H1 (cell line): ENCODE measurements at regions not wholly inside any gene's neighbourhood (a gene's known extent, or its start where the extent isn't known, plus 50 kb on each side); places are given as distances from the start of the nearest gene placed in this dataset.
"Not testable (repeated sequence)": the region's sequence is repeated elsewhere in the genome, so short reads cannot be mapped to it uniquely, and the experiment has no call there.

Experiments
- CTCF ChIA-PET: fragments of 300-600 bp; sonication (Branson Sonifier 250); formaldehyde crosslinking; loops from one replicate; lab custom pipeline; 2021; ENCODE audit not compliant: partially characterized antibody; lab: Charles Lee
- POLR2A ChIA-PET: fragments of 300-600 bp; sonication (Branson Sonifier 250); formaldehyde crosslinking; loops from one replicate; lab custom pipeline; 2021; ENCODE audit warnings: inconsistent platforms; ENCODE audit not compliant: partially characterized antibody; lab: Charles Lee
- DNase-seq, 2 experiments: peaks; one replicate each; pipeline versions ENCODE4 v3.0.0 to v3.0.0-alpha.2; 2010 to 2022; ENCODE audit warnings: low spot score in 2 of 2, low read depth in 1 of 2, mixed read lengths in 1 of 2
- FAIRE-seq: peaks from 2 replicates; lab custom pipeline; 2011; peaks lifted over from hg19 to GRCh38; lab: Jason Lieb, UNC
- H2AFZ ChIP-seq: 2 replicates; pipeline ENCODE4 v1.8.1; 2012; ENCODE audit warnings: low read length, inconsistent platforms
- H2AK5ac ChIP-seq: 2 replicates; pipeline ENCODE4 v1.6.1; 2013; ENCODE audit warnings: low read depth, low read length
- H2BK120ac ChIP-seq: replicated peaks from 2 replicates; pipeline ENCODE3; 2013; ENCODE audit warnings: low read depth, low read length, inconsistent platforms
- H2BK12ac ChIP-seq: 2 replicates; pipeline ENCODE4 v1.6.1; 2013; ENCODE audit warnings: low read depth, low read length
- H2BK15ac ChIP-seq: 2 replicates; pipeline ENCODE4 v1.6.1; 2013; ENCODE audit warnings: low read length
- H2BK20ac ChIP-seq: 2 replicates; pipeline ENCODE4 v1.6.1; 2013; ENCODE audit warnings: low read length
- H2BK5ac ChIP-seq: 2 replicates; pipeline ENCODE4 v1.6.1; 2013; ENCODE audit warnings: low read depth, low read length
- H3K14ac ChIP-seq: 2 replicates; pipeline ENCODE4 v1.6.1; 2013; ENCODE audit warnings: inconsistent platforms; ENCODE audit not compliant: insufficient read length
- H3K18ac ChIP-seq: 2 replicates; pipeline ENCODE4 v1.6.1; 2013; ENCODE audit warnings: low read length; ENCODE audit errors: extremely low read depth
- H3K23ac ChIP-seq: 2 replicates; pipeline ENCODE4 v1.6.1; 2013; ENCODE audit warnings: inconsistent platforms; ENCODE audit not compliant: insufficient read length
- H3K23me2 ChIP-seq: 2 replicates; pipeline ENCODE4 v1.6.1; 2013; ENCODE audit warnings: low read depth, low read length
- H3K27ac ChIP-seq: 2 replicates; pipeline ENCODE4 v1.6.1; 2011; ENCODE audit warnings: low read depth, low read length, inconsistent platforms
- H3K27me3 ChIP-seq, 4 experiments: replicated peaks in 1 of 4; 1 replicate in 1 of 4; 2 replicates in 3 of 4; pipeline versions ENCODE4 v1.6.1 to v1.8.1; 2011 to 2013; ENCODE audit warnings: low read length in 3 of 4, mild to moderate bottlenecking in 3 of 4, inconsistent platforms in 2 of 4, mixed read lengths in 2 of 4, moderate library complexity in 1 of 4; ENCODE audit not compliant: control insufficient read depth in 3 of 4, insufficient read depth in 3 of 4; ENCODE audit errors: extremely low read depth in 1 of 4
- H3K36me3 ChIP-seq, 4 experiments: 2 replicates each; pipeline versions ENCODE4 v1.6.1 to v1.8.1; 2011 to 2013; ENCODE audit warnings: mild to moderate bottlenecking in 4 of 4, low read length in 3 of 4, moderate library complexity in 2 of 4, control low read depth in 1 of 4, inconsistent platforms in 1 of 4; ENCODE audit not compliant: insufficient read depth in 4 of 4, control insufficient read depth in 2 of 4
- H3K4ac ChIP-seq: replicated peaks from 2 replicates; pipeline ENCODE3; 2013; ENCODE audit warnings: low read length, low read depth, mixed read lengths, inconsistent platforms; ENCODE audit not compliant: insufficient read length
- H3K4me1 ChIP-seq, 4 experiments: replicated peaks in 1 of 4; 1 replicate in 1 of 4; 2 replicates in 3 of 4; pipeline versions ENCODE4 v1.6.1 to v1.8.1; 2011 to 2013; ENCODE audit warnings: low read length in 3 of 4, inconsistent platforms in 2 of 4, mixed read lengths in 1 of 4; ENCODE audit not compliant: insufficient read depth in 4 of 4, control insufficient read depth in 3 of 4
- H3K4me2 ChIP-seq, 2 experiments: 2 replicates each; pipeline versions ENCODE4 v1.6.1 to v1.8.1; 2011 to 2013; ENCODE audit warnings: low read depth in 2 of 2, low read length in 2 of 2, control low read depth in 1 of 2, inconsistent platforms in 1 of 2, mild to moderate bottlenecking in 1 of 2; ENCODE audit not compliant: insufficient read depth in 1 of 2
- H3K4me3 ChIP-seq, 4 experiments: fragments of 200-600, 300-600 bp in 1 of 4; sonication (generic), shearing (Covaris generic), sonication (Bioruptor Twin) in 1 of 4; 2 replicates each; pipeline versions ENCODE4 v1.5.1 to v1.8.1; 2011 to 2016; ENCODE audit warnings: low read length in 4 of 4, low read depth in 3 of 4, control low read depth in 2 of 4, inconsistent platforms in 2 of 4, mild to moderate bottlenecking in 2 of 4, mixed read lengths in 1 of 4, moderate library complexity in 1 of 4; ENCODE audit not compliant: insufficient read depth in 2 of 4; ENCODE audit errors: extremely low read depth in 1 of 4
- H3K56ac ChIP-seq: replicated peaks from 2 replicates; pipeline ENCODE3; 2013; ENCODE audit warnings: low read depth, mild to moderate bottlenecking, mixed read lengths, low read length, inconsistent platforms; ENCODE audit not compliant: insufficient read length
- H3K79me1 ChIP-seq: 2 replicates; pipeline ENCODE4 v1.6.1; 2013; ENCODE audit warnings: low read depth, low read length, control low read depth
- H3K79me2 ChIP-seq, 2 experiments: 2 replicates each; pipeline versions ENCODE4 v1.6.1 to v1.8.1; 2012 to 2013; ENCODE audit warnings: low read length in 2 of 2, mild to moderate bottlenecking in 2 of 2, inconsistent platforms in 1 of 2; ENCODE audit not compliant: insufficient read depth in 2 of 2, control insufficient read depth in 1 of 2
- H3K9ac ChIP-seq, 4 experiments: replicated peaks in 1 of 4; 1 replicate in 1 of 4; 2 replicates in 3 of 4; pipeline versions ENCODE4 v1.6.1 to v1.8.1; 2011 to 2013; ENCODE audit warnings: low read depth in 3 of 4, low read length in 3 of 4, control low read depth in 2 of 4, mild to moderate bottlenecking in 2 of 4, moderate library complexity in 2 of 4, inconsistent platforms in 1 of 4; ENCODE audit errors: extremely low read depth in 1 of 4
- H3K9me3 ChIP-seq, 2 experiments: 2 replicates each; pipeline versions ENCODE4 v1.6.1 to v1.8.1; 2012 to 2013; ENCODE audit warnings: mild to moderate bottlenecking in 2 of 2, moderate library complexity in 2 of 2, control low read depth in 1 of 2, inconsistent platforms in 1 of 2, low read depth in 1 of 2, low read length in 1 of 2, mixed read lengths in 1 of 2; ENCODE audit not compliant: insufficient read depth in 2 of 2
- H4K20me1 ChIP-seq, 2 experiments: replicated peaks in 1 of 2; 2 replicates each; pipeline versions ENCODE3 to v1.8.1; 2011 to 2013; ENCODE audit warnings: inconsistent platforms in 2 of 2, low read length in 2 of 2, mild to moderate bottlenecking in 1 of 2; ENCODE audit not compliant: insufficient read depth in 2 of 2, control insufficient read depth in 1 of 2
- H4K5ac ChIP-seq: 2 replicates; pipeline ENCODE4 v1.6.1; 2013; ENCODE audit warnings: low read length, low read depth, mixed read lengths, inconsistent platforms; ENCODE audit not compliant: insufficient read length
- H4K8ac ChIP-seq: 2 replicates; pipeline ENCODE4 v1.8.0; 2013; ENCODE audit warnings: mild to moderate bottlenecking, moderate library complexity, low read length, inconsistent platforms; ENCODE audit not compliant: insufficient read depth; ENCODE audit errors: extremely low read depth
- H4K91ac ChIP-seq: replicated peaks from 2 replicates; pipeline ENCODE3; 2013; ENCODE audit warnings: low read length, mixed read lengths, inconsistent platforms; ENCODE audit not compliant: insufficient read length
- WGBS, 2 experiments: shearing (Covaris generic) in 1 of 2; methylation state at CpG; one replicate each; pipeline versions ENCODE4 v1.1.6 to v1.1.7; 2013 to 2015; ENCODE audit warnings: low lambda C conversion rate in 2 of 2, mixed read lengths in 2 of 2, inconsistent platforms in 1 of 2, low coverage in 1 of 2, missing lambda C conversion rate in 1 of 2; ENCODE audit not compliant: insufficient replicate concordance in 2 of 2, insufficient coverage in 1 of 2, insufficient read length in 1 of 2; ENCODE audit errors: extremely low coverage in 1 of 2, missing lambda C conversion rate in 1 of 2; 5-methylcytosine and 5-hydroxymethylcytosine counted together

DNA sequence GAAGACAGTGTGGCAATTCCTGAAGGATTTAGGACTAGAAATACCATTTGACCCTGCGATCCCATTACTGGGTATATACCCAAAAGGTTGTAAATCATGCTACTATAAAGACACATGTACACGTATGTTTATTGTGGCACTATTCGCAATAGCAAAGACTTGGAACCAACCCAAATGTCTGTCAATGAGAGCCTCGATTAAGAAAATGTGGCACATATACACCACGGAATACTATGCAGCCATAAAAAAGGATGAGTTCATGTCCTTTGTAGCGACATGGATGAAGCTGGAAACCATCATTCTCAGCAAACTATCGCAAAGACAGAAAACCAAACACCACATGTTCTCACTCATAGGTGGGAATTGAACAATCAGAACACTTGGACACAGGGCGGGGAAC, 66.8 kb upstream of the VAMP7 start:
- WGBS, 2 experiments, result 87% methylated on average over 8 of the region's 8 CpGs; no CpG with 5 or more reads in 1 of the 2 experiments
- H2BK15ac ChIP-seq, H3K79me1 ChIP-seq, H3K56ac ChIP-seq, H3K23ac ChIP-seq, H2BK20ac ChIP-seq, H3K4me3 ChIP-seq, H3K23me2 ChIP-seq, H3K36me3 ChIP-seq, H4K5ac ChIP-seq, H2BK120ac ChIP-seq, H2BK5ac ChIP-seq, POLR2A ChIA-PET, H2AK5ac ChIP-seq, H3K27ac ChIP-seq, H4K20me1 ChIP-seq, H3K14ac ChIP-seq, H3K4ac ChIP-seq, H3K79me2 ChIP-seq, H3K4me2 ChIP-seq, H3K4me1 ChIP-seq, H3K9ac ChIP-seq, H3K27me3 ChIP-seq, H2BK12ac ChIP-seq, H2AFZ ChIP-seq, FAIRE-seq, H4K8ac ChIP-seq, H3K18ac ChIP-seq, H4K91ac ChIP-seq, DNase-seq, CTCF ChIA-PET: not testable (repeated sequence)
- H3K9me3 ChIP-seq, result peaks cover 10 to 15% of the 10 kb centered on the region in 2 experiments; a peak in 2 of 4 replicates
